ENCODE measurements at regions not wholly inside any gene's neighbourhood (a gene's known extent, or its start where the extent isn't known, plus 50 kb on each side); places are given as distances from the start of the nearest gene placed in this dataset.
"Not testable (repeated sequence)": the region's sequence is repeated elsewhere in the genome, so short reads cannot be mapped to it uniquely, and the experiment has no call there.

DNA sequence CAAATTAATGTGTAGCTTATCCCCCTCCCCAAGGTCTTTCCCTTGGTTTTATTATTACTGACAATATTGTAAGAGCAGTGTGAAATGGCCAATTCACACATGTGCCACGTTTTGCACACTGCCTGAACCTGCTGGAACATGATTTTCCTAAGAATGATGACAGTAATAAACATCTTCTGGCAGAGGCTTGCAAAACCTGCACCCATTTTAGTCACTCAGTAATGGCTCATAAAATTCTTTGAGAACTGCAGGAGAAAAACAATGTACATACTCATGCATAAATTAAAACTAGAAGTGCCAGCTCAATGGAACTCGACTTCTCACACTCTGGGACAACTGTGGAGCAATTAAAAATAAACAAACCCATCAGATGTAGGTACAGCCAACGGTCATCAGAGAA, 96.8 kb upstream of the POMZP3 start:
- not testable (repeated sequence) for H3K4me3 ChIP-seq (ENCODE audit: low read depth, low read length)

- not testable (repeated sequence) for H3K4me3 ChIP-seq (ENCODE audit: low read depth, low read length)
Observed at GRCh38 chr7:76716551-76716950, 89.5 kb upstream of the POMZP3 start.

DNA sequence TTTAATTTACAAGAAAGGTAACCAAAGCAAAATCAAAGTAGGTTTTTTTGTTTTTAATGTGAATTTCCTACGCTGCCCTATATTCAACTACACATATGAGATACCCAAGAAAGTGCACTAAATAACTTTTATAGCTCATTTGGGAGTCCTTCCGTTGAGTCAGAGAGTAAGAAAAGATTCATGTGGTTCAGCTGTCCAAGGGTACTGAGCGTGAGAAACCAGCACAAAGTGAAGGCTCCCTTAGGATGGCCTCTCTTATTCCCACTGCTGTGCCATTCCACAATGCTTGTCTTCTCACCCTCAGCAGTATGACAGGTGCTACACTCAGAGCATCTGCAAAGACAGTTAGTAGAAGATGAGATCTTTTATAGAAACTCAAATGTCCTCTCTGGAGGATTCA, 85.8 kb upstream of the POMZP3 start:
- H3K4me3 ChIP-seq (ENCODE audit: low read depth, low read length), result not testable (repeated sequence)

DNA sequence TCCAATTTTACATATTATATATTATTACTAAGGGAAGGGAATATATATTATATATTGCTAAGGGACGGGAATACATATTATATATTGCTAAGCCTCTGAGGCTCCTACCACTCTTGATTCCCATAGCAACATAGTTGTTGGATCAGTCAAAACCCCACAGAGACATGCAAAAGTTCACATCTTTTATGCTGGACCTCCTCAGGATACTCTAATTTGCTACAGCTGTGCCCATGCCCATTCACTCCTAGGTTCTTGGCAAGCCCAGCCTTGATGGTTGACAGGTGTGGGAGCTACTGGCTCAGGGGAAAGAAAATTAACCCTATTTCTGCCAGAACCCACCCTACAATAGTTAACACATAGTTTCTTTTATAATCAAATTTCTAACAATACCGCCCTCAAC, 84.6 kb upstream of the POMZP3 start:
- H3K4me3 ChIP-seq (ENCODE audit: low read depth, low read length), result not testable (repeated sequence)

DNA sequence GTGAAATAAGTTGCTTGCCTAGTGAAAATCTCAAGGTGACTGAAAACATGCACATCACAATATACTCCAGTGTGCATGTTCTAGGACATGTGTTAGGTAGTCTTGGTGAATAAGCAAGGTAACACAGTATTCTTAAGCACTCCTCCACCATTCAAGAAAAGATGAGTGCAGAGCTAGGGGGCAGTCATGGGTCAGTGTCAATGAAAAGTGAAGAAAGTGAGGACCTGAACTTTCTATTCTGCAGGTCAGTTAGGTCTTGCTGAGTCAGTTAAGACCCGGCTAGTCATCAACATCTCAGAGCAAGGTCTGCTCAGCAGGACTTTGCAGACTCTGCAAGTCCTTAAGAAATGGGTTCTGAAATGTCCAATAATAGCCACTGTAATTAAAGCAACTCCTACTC, 82.6 kb upstream of the POMZP3 start:
- not testable (repeated sequence) for H3K4me3 ChIP-seq (ENCODE audit: low read depth, low read length)

GRCh38 chr7:76708446-76708845, 81.4 kb upstream of the POMZP3 start:
- not testable (repeated sequence) for H3K4me3 ChIP-seq (ENCODE audit: low read depth, low read length)

DNA sequence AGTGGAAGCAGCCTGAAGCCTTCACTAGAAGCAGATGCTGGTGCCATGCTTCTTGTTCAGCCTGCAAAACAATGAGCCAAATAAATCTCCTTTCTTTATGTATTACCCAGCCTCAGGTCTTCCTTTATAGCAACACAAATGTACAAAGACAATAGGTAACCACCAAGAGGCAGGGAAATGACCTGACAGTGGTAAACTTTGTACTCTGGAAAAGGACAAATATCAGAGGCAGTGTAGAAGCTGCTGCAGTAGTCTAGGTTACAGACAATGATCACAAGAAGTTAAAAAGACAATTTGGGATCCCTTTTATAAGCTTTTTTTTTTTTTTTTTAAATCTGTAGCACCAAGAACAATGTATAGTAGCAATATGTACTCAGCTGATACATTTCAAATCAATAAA, 76.7 kb upstream of the POMZP3 start:
- not testable (repeated sequence) for H3K4me3 ChIP-seq (ENCODE audit: low read depth, low read length)

GRCh38 chr7:76686277-76686676, 59.2 kb upstream of the POMZP3 start:
- not testable (repeated sequence) for H3K4me3 ChIP-seq (ENCODE audit: low read depth, low read length)

- H3K4me3 ChIP-seq (ENCODE audit: low read depth, low read length), result not testable (repeated sequence)
Observed at GRCh38 chr7:76684737-76685136, 57.7 kb upstream of the POMZP3 start.

- not testable (repeated sequence) for H3K4me3 ChIP-seq (ENCODE audit: low read depth, low read length)
Observed at GRCh38 chr7:76683631-76684030, 56.6 kb upstream of the POMZP3 start.

- not testable (repeated sequence) for H3K4me3 ChIP-seq (ENCODE audit: low read depth, low read length)
Observed at GRCh38 chr7:76681810-76682209, 54.7 kb upstream of the POMZP3 start.

DNA sequence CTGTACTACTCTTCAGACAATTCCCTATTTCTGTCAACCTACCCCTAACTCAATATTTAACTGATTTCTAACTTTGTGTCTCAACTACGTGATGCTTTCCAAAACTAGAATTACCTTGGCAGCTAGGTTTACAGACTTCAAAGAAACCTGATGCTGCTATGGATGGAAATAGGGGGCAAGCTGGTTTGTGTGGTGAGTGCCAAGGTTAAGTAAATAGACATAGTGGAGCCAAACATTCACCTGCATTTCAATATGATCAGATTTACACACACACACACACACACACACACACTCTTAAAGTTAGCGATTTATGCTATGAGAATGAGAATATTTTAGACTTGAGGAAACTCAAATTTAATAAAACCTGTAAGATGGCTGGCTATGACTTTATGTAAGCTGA, 52.1 kb upstream of the POMZP3 start:
- not testable (repeated sequence) for H3K4me3 ChIP-seq (ENCODE audit: low read depth, low read length)

DNA sequence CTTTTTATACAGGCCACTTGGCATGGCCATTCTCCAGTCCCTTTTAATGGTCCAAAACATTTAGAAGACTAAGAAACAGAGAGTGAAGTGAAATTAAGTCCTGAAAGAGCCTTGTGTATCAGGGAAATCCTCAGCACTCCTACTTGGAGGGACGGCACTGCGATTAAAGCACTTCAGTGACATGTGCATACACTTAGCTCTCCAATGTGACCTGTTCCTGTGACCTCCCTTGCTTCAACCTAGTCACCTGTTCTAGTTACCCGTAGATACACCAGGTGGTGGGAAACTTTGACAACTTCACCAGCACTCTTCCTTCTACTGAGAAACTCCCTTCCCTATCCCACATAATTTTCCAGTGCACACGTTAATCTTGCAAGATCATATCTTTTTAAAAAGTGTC, 51.4 kb upstream of the POMZP3 start:
- H3K4me3 ChIP-seq (ENCODE audit: low read depth, low read length), result not testable (repeated sequence)

- not testable (repeated sequence) for H3K4me3 ChIP-seq (ENCODE audit: low read depth, low read length)
Observed at GRCh38 chr7:76676890-76677289, 49.8 kb upstream of the POMZP3 start.
